Suprapubic skin (tissue), 4 donors: ENCODE measurements at regions not wholly inside any gene's neighbourhood (a gene's known extent, or its start where the extent isn't known, plus 50 kb on each side); places are given as distances from the start of the nearest gene placed in this dataset.

Experiments used
- DNase-seq, 2 donors: peaks; one replicate each; pipeline ENCODE4 v3.0.0-alpha.2; 2019; ENCODE audit warnings: low spot score in 2 of 2
- H3K27ac ChIP-seq: fragments of 200-600 bp; sonication (generic); one replicate; pipeline ENCODE4 v1.5.1; 2019
- H3K27me3 ChIP-seq: fragments of 200-600 bp; sonication (generic); one replicate; pipeline ENCODE4 v1.5.1; 2019
- H3K36me3 ChIP-seq: fragments of 200-600 bp; sonication (generic); one replicate; pipeline ENCODE4 v1.5.1; 2019
- H3K4me1 ChIP-seq: fragments of 200-600 bp; sonication (generic); one replicate; pipeline ENCODE4 v1.5.1; 2019
- H3K4me3 ChIP-seq: fragments of 200-600 bp; sonication (generic); one replicate; pipeline ENCODE4 v1.5.1; 2019; ENCODE audit warnings: mild to moderate bottlenecking
- H3K9me3 ChIP-seq: fragments of 200-600 bp; sonication (generic); one replicate; pipeline ENCODE4 v1.5.1; 2019
- EP300 ChIP-seq: sonication (generic); formaldehyde crosslinking; IDR thresholded peaks from one replicate; pipeline ENCODE4 v1.6.1; 2017; ENCODE audit warnings: antibody characterized with exemption
- POLR2A ChIP-seq, 2 donors: fragments of 450-650 bp; IDR thresholded peaks; one replicate each; pipeline ENCODE4 v1.6.1; 2017; ENCODE audit warnings: antibody characterized with exemption in 2 of 2, mild to moderate bottlenecking in 2 of 2, moderate library complexity in 2 of 2
- POLR2AphosphoS5 ChIP-seq, 3 donors: sonication (generic); formaldehyde crosslinking; IDR thresholded peaks; one replicate each; pipeline ENCODE4 v1.6.1; 2017; ENCODE audit warnings: antibody characterized with exemption in 3 of 3
- WGBS: methylation state at CpG from one replicate; pipeline ENCODE4 v1.1.5; 2018; 5-methylcytosine and 5-hydroxymethylcytosine counted together
- TF ChIP-seq, protein P1 (sequence below), 2 donors: fragments of 200-600 bp in 1 of 2; fragments of 450-650 bp in 1 of 2; sonication (generic) in 1 of 2; IDR thresholded peaks; one replicate each; pipeline ENCODE4 v1.5.1; 2016 to 2019; ENCODE audit warnings: antibody characterized with exemption in 2 of 2, mild to moderate bottlenecking in 1 of 2, moderate library complexity in 1 of 2

DNA sequence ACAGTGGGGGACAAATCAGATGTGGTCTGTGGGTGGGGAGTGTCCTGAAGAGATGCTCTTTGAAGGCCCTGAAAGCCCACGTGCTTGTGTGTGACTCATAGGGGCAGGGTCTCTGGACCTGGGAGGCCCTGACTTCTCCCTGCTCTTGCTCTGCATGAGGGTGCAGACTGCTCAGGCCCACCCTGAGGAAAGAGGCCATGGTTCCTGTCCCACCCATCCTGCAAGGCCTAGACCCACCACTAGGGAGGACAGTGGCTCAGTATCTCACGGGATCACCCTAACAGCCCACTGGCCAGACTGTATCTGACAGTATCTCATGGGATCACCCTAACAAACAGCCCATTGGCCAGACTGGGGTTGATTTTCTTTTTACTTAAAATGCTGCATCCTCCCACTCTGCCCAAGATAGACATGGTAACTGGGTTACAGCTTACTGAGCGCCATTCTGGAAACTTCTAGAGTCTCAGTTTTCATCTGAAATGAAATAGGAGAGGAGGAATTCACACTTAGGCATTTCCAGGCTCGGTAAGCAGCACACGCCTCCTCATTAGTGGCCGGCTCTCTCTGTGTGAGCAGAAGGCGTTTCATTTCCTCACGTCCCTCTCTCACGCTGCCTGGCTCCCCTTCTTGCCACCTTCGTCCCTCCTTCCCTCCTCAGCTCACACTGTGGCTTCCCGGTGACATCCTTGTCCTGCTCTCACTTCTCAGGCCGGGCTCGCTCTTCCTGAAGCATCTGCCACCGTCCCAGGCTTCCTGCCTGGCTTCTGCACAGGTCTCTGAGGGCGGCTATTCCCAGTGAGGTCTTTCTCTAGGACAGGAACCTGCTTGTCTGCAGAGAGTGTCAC is 242.6 kb downstream of the GLRX3 start:
- no peaks in the 10 kb centered on the region for H3K36me3 ChIP-seq
- H3K27me3 ChIP-seq = no peaks in the 10 kb centered on the region
- H3K4me1 ChIP-seq = no peaks in the 10 kb centered on the region
- peak in 1 of 2 donors; percentile 50 for DNase-seq
- no peak overlapping the region for H3K27ac ChIP-seq
- 65% methylated on average over 15 of the region's 15 CpGs for WGBS
- peaks cover 7% of the 10 kb centered on the region for H3K9me3 ChIP-seq
- TF ChIP-seq, protein P1, sequence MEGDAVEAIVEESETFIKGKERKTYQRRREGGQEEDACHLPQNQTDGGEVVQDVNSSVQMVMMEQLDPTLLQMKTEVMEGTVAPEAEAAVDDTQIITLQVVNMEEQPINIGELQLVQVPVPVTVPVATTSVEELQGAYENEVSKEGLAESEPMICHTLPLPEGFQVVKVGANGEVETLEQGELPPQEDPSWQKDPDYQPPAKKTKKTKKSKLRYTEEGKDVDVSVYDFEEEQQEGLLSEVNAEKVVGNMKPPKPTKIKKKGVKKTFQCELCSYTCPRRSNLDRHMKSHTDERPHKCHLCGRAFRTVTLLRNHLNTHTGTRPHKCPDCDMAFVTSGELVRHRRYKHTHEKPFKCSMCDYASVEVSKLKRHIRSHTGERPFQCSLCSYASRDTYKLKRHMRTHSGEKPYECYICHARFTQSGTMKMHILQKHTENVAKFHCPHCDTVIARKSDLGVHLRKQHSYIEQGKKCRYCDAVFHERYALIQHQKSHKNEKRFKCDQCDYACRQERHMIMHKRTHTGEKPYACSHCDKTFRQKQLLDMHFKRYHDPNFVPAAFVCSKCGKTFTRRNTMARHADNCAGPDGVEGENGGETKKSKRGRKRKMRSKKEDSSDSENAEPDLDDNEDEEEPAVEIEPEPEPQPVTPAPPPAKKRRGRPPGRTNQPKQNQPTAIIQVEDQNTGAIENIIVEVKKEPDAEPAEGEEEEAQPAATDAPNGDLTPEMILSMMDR (IDR thresholded peaks at IDR 0.05) = no peak
- TF ChIP-seq POLR2AphosphoS5 (IDR thresholded peaks at IDR 0.05) (no peak), EP300 (no peak), POLR2A (IDR thresholded peaks at IDR 0.05) (no peak)
- H3K4me3 ChIP-seq = no peak overlapping the region

DNA sequence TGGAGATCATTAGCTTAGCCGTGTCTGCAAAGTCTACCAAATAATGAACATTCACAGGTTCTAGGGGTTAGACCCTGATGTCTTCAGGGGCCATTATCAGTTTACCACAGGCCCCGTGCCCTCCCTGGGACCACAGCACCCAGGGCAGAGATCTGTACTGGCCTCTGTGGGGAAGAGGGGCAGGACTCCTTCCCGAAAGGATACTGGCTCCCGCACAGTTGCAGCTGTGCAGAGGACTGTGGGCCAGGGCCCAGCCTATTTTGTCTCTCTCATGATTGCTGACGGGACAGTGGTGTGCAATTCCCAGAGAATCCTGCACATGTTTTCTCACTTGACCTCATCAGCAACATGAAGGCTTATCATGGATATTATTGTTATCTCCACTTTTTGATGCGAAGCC is 243.9 kb downstream of the GLRX3 start:
- Histone ChIP-seq H3K27me3 (no peaks in the 10 kb centered on the region), H3K27ac (no peak overlapping the region), H3K36me3 (no peaks in the 10 kb centered on the region), H3K9me3 (peaks cover 7% of the 10 kb centered on the region), H3K4me1 (no peaks in the 10 kb centered on the region), H3K4me3 (no peak overlapping the region)
- WGBS = 63% methylated on average over 3 of the region's 6 CpGs
- DNase-seq = no peak
- TF ChIP-seq POLR2A (IDR thresholded peaks at IDR 0.05) (no peak), EP300 (no peak), POLR2AphosphoS5 (IDR thresholded peaks at IDR 0.05) (no peak)
- TF ChIP-seq, protein P1 (IDR thresholded peaks at IDR 0.05) = no peak

DNA sequence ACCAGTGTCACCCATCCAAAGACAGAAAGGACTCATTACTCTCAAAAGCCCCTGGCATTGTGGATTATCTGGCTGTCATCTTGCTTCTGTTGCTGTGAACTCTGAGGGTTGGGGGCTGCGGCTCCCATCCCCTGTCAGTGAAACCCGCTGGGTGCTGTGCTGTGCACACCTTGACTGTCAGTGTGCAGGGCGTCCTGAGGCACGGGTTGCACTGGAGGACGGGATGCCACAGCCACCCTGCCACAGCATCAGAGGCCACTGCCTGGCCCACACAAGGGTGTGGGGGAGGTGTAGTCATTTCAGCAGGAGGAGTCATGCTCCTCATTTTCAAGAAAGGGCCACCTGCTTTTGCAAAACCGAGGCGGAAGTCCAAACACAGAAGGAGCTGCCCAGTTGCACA is 245.8 kb downstream of the GLRX3 start:
- Histone ChIP-seq H3K4me1 (no peaks in the 10 kb centered on the region), H3K36me3 (no peaks in the 10 kb centered on the region), H3K27ac (no peak overlapping the region), H3K9me3 (peaks cover 7% of the 10 kb centered on the region), H3K27me3 (no peaks in the 10 kb centered on the region), H3K4me3 (no peak overlapping the region)
- no peak for TF ChIP-seq POLR2A (IDR thresholded peaks at IDR 0.05)
- no peak for TF ChIP-seq EP300
- TF ChIP-seq, protein P1 (IDR thresholded peaks at IDR 0.05) = no peak
- TF ChIP-seq POLR2AphosphoS5 (IDR thresholded peaks at IDR 0.05) = no peak
- 88% methylated on average over 7 of the region's 7 CpGs for WGBS
- no peak for DNase-seq

DNA sequence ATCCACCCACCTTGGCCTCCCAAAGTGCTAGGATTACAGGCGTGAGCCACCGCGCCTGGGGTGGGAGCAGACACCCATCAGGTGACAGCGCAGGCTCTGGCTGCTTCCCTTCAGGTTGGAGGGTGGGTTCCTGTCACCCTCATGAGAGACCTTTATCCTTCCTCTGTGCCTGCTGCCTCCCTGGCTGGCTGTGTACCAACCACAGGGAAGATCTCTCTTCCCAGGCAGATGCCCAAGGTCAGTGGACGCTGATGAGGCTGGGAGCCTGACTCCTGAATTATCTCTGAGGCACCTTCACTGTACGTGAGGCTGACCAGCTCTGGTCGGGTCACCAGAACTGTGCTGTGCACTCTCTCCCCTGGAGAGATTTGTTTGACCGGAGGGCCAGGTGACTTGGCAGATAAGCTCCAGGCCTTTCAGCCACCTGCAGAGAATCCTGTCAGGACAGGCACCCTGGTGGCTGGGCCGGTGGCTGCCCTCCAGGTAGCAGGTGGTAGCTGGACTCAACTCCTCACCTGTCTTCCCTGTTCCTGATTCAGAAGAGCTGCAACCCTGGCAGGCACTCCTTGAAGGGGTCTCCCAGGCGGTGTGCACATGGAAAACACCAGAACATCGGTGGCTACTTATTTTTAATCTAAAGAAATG is 251.9 kb downstream of the GLRX3 start:
- Histone ChIP-seq H3K4me3 (no peak overlapping the region), H3K27me3 (no peaks in the 10 kb centered on the region), H3K9me3 (no peaks in the 10 kb centered on the region), H3K27ac (no peak overlapping the region), H3K4me1 (no peaks in the 10 kb centered on the region), H3K36me3 (no peaks in the 10 kb centered on the region)
- TF ChIP-seq POLR2AphosphoS5 (IDR thresholded peaks at IDR 0.05) (no peak), EP300 (no peak)
- TF ChIP-seq, protein P1 (IDR thresholded peaks at IDR 0.05) = no peak
- peak in 1 of 2 donors; percentile 54 for DNase-seq
- 62% methylated on average over 9 of the region's 11 CpGs for WGBS

DNA sequence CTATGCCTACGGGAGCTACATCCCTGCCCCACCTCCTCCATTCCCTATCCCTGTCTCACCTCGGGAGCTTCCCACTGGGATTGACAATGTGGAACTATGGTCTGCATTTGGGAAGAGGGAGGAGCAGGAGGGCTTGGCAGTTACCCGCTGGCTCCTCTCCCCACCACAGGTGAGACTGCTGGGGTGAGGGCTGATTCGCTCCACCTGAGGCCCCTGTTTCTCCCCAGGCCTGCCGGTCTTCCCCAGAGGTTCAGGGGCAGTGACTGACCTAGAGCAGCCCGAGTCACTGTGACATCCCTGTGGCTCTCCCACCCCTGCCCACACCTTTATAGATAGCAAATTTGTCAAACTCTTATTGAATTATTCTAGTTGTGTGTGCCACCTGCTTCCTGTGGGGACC is 252.6 kb downstream of the GLRX3 start:
- no peak for TF ChIP-seq POLR2A (IDR thresholded peaks at IDR 0.05)
- no peaks in the 10 kb centered on the region for H3K27me3 ChIP-seq
- no peak overlapping the region for H3K4me3 ChIP-seq
- H3K27ac ChIP-seq = no peak overlapping the region
- no peaks in the 10 kb centered on the region for H3K36me3 ChIP-seq
- peak in 1 of 2 donors; percentile 56 for DNase-seq
- no peaks in the 10 kb centered on the region for H3K4me1 ChIP-seq
- WGBS = 70% methylated on average over 5 of the region's 6 CpGs
- H3K9me3 ChIP-seq = no peaks in the 10 kb centered on the region
